Inferior parietal cortex (tissue), 1 donor: ENCODE measurements at regions not wholly inside any gene's neighbourhood (a gene's known extent, or its start where the extent isn't known, plus 50 kb on each side); places are given as distances from the start of the nearest gene placed in this dataset.

Experiments used
- DNase-seq: peaks from one replicate; pipeline ENCODE4 v3.0.0-alpha.2; 2016; ENCODE audit errors: extremely low spot score

GRCh38 chr3:167958141-167958540 is 137.6 kb downstream of the GOLIM4 start:
- DNase-seq: no peak

- no peak for DNase-seq
These were observed 142.8 kb downstream of the GOLIM4 start for GRCh38 chr3:167952969-167953368.

GRCh38 chr3:167950212-167950611 is 145.5 kb downstream of the GOLIM4 start:
- no peak for DNase-seq

GRCh38 chr3:167941234-167941995 is 154.3 kb downstream of the GOLIM4 start:
- peak; percentile 32 for DNase-seq

GRCh38 chr3:167940241-167940640 is 155.5 kb downstream of the GOLIM4 start:
- no peak for DNase-seq

- no peak for DNase-seq
These were observed 157.2 kb downstream of the GOLIM4 start for GRCh38 chr3:167938516-167938915.

- peak; percentile 32 for DNase-seq
These were observed 159.7 kb downstream of the GOLIM4 start for GRCh38 chr3:167936019-167936418.

GRCh38 chr3:167930453-167930852 is 165.3 kb downstream of the GOLIM4 start:
- DNase-seq: no peak

- DNase-seq: no peak
These were observed 165.8 kb downstream of the GOLIM4 start for GRCh38 chr3:167929968-167930367.

- DNase-seq: peak; percentile 17
These were observed 167.3 kb downstream of the GOLIM4 start for GRCh38 chr3:167928381-167928780.

- no peak for DNase-seq
These were observed 175.0 kb downstream of the GOLIM4 start for GRCh38 chr3:167920747-167921146.

GRCh38 chr3:167919590-167919989 is 176.1 kb downstream of the GOLIM4 start:
- no peak for DNase-seq

- no peak for DNase-seq
These were observed 177.0 kb downstream of the GOLIM4 start for GRCh38 chr3:167918686-167919085.

- DNase-seq: no peak
These were observed 177.6 kb downstream of the GOLIM4 start for GRCh38 chr3:167918008-167918596.

GRCh38 chr3:167913219-167913835 is 177.8 kb downstream of the SERPINI1 start:
- no peak for DNase-seq

- no peak for DNase-seq
These were observed 174.4 kb downstream of the SERPINI1 start for GRCh38 chr3:167909952-167910351.

- DNase-seq: no peak
These were observed 174.0 kb downstream of the SERPINI1 start for GRCh38 chr3:167909504-167909896.

- no peak for DNase-seq
These were observed 173.4 kb downstream of the SERPINI1 start for GRCh38 chr3:167908746-167909503.

GRCh38 chr3:167908221-167908620 is 172.7 kb downstream of the SERPINI1 start:
- DNase-seq: no peak

GRCh38 chr3:167901138-167901537 is 165.6 kb downstream of the SERPINI1 start:
- no peak for DNase-seq

GRCh38 chr3:167899093-167899492 is 163.6 kb downstream of the SERPINI1 start:
- DNase-seq: no peak

- DNase-seq: no peak
These were observed 162.6 kb downstream of the SERPINI1 start for GRCh38 chr3:167898091-167898490.
